ENCODE measurements at regions not wholly inside any gene's neighbourhood (a gene's known extent, or its start where the extent isn't known, plus 50 kb on each side); places are given as distances from the start of the nearest gene placed in this dataset.

GRCh38 chr10:120318862-120319261 lies 138.2 kb upstream of the PLPP4 start (continued):
- no peak for TF ChIP-seq MAX (CRISPR knock-in tag; IDR thresholded peaks at IDR 0.05)
- TF ChIP-seq ZNF219 (CRISPR knock-in tag; IDR thresholded peaks at IDR 0.05; ENCODE audit: borderline replicate concordance), result no peak
- TF ChIP-seq CDX4 (CRISPR knock-in tag; IDR thresholded peaks at IDR 0.05; ENCODE audit: borderline replicate concordance), result no peak
- TF ChIP-seq ZNF317 (CRISPR knock-in tag; IDR thresholded peaks at IDR 0.05; ENCODE audit: borderline replicate concordance, low read depth), result no peak
- no peak for TF ChIP-seq JUN (CRISPR knock-in tag; IDR thresholded peaks at IDR 0.05)
- TF ChIP-seq GABPB1 (CRISPR knock-in tag; IDR thresholded peaks at IDR 0.05), result no peak
- no peak for TF ChIP-seq TP53 (CRISPR knock-in tag; IDR thresholded peaks at IDR 0.05)
- no peak for TF ChIP-seq ZSCAN18 (CRISPR knock-in tag; IDR thresholded peaks at IDR 0.05)
- no peak for TF ChIP-seq TEAD4 (CRISPR knock-in tag; IDR thresholded peaks at IDR 0.05)
- no peak for TF ChIP-seq ATF2 (CRISPR knock-in tag; IDR thresholded peaks at IDR 0.05; ENCODE audit: borderline replicate concordance, low read depth)

DNA sequence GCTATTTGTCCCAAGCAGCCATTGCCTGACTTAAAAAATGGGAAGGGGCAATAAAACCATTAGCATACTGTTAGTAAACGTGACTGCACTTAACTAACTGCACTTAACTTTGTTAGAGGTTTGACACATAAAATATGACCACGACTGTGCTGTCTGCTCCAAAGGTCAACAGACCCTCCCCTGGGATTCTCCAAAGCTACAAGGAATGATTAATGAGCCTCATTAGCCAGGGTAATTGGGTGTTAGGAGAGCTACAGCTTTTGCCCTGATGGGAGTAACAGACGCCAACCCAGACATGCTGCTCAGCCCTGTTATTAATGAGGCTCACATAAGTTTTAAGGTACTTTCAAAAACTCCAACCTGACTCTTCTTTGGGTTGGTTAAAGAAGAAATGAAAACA lies 129.4 kb upstream of the PLPP4 start:
- no peak overlapping the region for H3K4me3 Mint-ChIP-seq
- ChIA-PET POLR2A (no interaction called here), CTCF (interaction anchor here (0.7 kb wide), 1 partner anchor 9 kb away, joined by 3 read pairs; no protein-coding TSS in a partner anchor)
- H3K27ac Mint-ChIP-seq, result no peak overlapping the region
- ATAC-seq, result no peak
- H3K4me1 Mint-ChIP-seq, result no peaks in the 10 kb centered on the region
- H3K27me3 Mint-ChIP-seq (ENCODE audit: low read depth), result no peaks in the 10 kb centered on the region
- no peak for DNase-seq (ENCODE audit: low spot score)
- peaks cover 14% of the 10 kb centered on the region for H3K9me3 Mint-ChIP-seq
- H3K36me3 Mint-ChIP-seq, result 0 out of 2 replicates have a peak, but pooled peaks cover 3% of the 10 kb centered on the region
- TF ChIP-seq ZNF281 (CRISPR knock-in tag; IDR thresholded peaks at IDR 0.05), result no peak
- TF ChIP-seq GTF2I (CRISPR knock-in tag; conservative IDR thresholded peaks at IDR 0.05), result no peak
- no peak for TF ChIP-seq ATF1 (CRISPR knock-in tag; IDR thresholded peaks at IDR 0.05)
- no peak for TF ChIP-seq CREM (CRISPR knock-in tag; IDR thresholded peaks at IDR 0.05)
- no peak for TF ChIP-seq JAZF1 (CRISPR knock-in tag; IDR thresholded peaks at IDR 0.05)
- TF ChIP-seq ZNF138 (CRISPR knock-in tag; conservative IDR thresholded peaks at IDR 0.05), result no peak
- no peak for TF ChIP-seq NFYB (CRISPR knock-in tag; conservative IDR thresholded peaks at IDR 0.05; ENCODE audit: low read depth)
- TF ChIP-seq, protein P1, sequence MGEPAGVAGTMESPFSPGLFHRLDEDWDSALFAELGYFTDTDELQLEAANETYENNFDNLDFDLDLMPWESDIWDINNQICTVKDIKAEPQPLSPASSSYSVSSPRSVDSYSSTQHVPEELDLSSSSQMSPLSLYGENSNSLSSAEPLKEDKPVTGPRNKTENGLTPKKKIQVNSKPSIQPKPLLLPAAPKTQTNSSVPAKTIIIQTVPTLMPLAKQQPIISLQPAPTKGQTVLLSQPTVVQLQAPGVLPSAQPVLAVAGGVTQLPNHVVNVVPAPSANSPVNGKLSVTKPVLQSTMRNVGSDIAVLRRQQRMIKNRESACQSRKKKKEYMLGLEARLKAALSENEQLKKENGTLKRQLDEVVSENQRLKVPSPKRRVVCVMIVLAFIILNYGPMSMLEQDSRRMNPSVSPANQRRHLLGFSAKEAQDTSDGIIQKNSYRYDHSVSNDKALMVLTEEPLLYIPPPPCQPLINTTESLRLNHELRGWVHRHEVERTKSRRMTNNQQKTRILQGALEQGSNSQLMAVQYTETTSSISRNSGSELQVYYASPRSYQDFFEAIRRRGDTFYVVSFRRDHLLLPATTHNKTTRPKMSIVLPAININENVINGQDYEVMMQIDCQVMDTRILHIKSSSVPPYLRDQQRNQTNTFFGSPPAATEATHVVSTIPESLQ (CRISPR knock-in tag; IDR thresholded peaks at IDR 0.05), result no peak
- no peak for TF ChIP-seq HMGA2 (CRISPR knock-in tag; IDR thresholded peaks at IDR 0.05)
- TF ChIP-seq, protein P2, sequence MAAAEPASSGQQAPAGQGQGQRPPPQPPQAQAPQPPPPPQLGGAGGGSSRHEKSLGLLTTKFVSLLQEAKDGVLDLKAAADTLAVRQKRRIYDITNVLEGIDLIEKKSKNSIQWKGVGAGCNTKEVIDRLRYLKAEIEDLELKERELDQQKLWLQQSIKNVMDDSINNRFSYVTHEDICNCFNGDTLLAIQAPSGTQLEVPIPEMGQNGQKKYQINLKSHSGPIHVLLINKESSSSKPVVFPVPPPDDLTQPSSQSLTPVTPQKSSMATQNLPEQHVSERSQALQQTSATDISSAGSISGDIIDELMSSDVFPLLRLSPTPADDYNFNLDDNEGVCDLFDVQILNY (CRISPR knock-in tag; IDR thresholded peaks at IDR 0.05), result no peak
- TF ChIP-seq ZNF219 (CRISPR knock-in tag; IDR thresholded peaks at IDR 0.05; ENCODE audit: borderline replicate concordance), result no peak
- TF ChIP-seq EMX1 (CRISPR knock-in tag; IDR thresholded peaks at IDR 0.05), result no peak
- no peak for TF ChIP-seq GABPB1 (CRISPR knock-in tag; IDR thresholded peaks at IDR 0.05)
- no peak for TF ChIP-seq KAT7 (CRISPR knock-in tag; IDR thresholded peaks at IDR 0.05; ENCODE audit: borderline replicate concordance)
- TF ChIP-seq, protein P3, sequence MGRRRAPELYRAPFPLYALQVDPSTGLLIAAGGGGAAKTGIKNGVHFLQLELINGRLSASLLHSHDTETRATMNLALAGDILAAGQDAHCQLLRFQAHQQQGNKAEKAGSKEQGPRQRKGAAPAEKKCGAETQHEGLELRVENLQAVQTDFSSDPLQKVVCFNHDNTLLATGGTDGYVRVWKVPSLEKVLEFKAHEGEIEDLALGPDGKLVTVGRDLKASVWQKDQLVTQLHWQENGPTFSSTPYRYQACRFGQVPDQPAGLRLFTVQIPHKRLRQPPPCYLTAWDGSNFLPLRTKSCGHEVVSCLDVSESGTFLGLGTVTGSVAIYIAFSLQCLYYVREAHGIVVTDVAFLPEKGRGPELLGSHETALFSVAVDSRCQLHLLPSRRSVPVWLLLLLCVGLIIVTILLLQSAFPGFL (CRISPR knock-in tag; IDR thresholded peaks at IDR 0.05; ENCODE audit: borderline replicate concordance), result no peak
